Neural progenitor cell (in vitro differentiated cells): ENCODE measurements at regions not wholly inside any gene's neighbourhood (a gene's known extent, or its start where the extent isn't known, plus 50 kb on each side); places are given as distances from the start of the nearest gene placed in this dataset.

Experiments
- CTCF ChIP-seq: fragments of 200-600 bp; sonication (generic); IDR thresholded peaks from 2 replicates; pipeline ENCODE4 v1.5.1; 2017; ENCODE audit warnings: antibody characterized with exemption, mild to moderate bottlenecking
- EZH2 ChIP-seq: fragments of 200-600 bp; sonication (generic); IDR thresholded peaks from 2 replicates; pipeline ENCODE4 v1.6.1; 2017; ENCODE audit warnings: antibody characterized with exemption, mild to moderate bottlenecking, moderate library complexity

DNA sequence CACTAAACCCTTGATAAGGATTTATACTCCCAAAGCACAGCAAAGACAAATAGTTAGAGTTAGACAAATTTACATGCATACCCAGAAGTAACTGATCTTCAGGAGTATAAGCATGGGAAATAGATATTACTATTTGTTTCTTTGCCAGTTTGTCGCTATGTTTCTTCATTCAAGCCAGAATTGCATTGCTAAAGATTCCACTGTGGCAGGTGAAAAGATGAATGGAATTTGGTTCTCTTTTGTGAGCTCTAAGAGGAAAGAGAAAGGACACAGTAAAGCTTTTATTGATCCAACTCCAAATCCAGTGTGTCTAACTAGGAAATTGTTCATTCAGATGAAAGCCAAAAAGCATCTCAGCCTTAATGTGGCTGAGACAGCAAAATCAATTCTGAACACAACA lies 292.3 kb upstream of the SPRY2 start:
- TF ChIP-seq CTCF (no peak), EZH2 (no peak)
